ENCODE measurements at regions not wholly inside any gene's neighbourhood (a gene's known extent, or its start where the extent isn't known, plus 50 kb on each side); places are given as distances from the start of the nearest gene placed in this dataset.

- Mint-ChIP-seq H3K4me3 (ENCODE audit: unreplicated experiment) (no peak overlapping the region), H3K36me3 (ENCODE audit: insufficient read depth, unreplicated experiment) (no peaks in the 10 kb centered on the region), H3K27me3 (ENCODE audit: insufficient read depth, unreplicated experiment) (peaks cover 22% of the 10 kb centered on the region), H3K9me3 (ENCODE audit: unreplicated experiment) (no peaks in the 10 kb centered on the region), H3K4me1 (ENCODE audit: low read depth, unreplicated experiment) (no peaks in the 10 kb centered on the region), H3K27ac (ENCODE audit: unreplicated experiment) (no peak overlapping the region)
- no peak for DNase-seq
- no peaks in the 10 kb centered on the region for H3K9me3 ChIP-seq
- TF ChIP-seq, protein P1, sequence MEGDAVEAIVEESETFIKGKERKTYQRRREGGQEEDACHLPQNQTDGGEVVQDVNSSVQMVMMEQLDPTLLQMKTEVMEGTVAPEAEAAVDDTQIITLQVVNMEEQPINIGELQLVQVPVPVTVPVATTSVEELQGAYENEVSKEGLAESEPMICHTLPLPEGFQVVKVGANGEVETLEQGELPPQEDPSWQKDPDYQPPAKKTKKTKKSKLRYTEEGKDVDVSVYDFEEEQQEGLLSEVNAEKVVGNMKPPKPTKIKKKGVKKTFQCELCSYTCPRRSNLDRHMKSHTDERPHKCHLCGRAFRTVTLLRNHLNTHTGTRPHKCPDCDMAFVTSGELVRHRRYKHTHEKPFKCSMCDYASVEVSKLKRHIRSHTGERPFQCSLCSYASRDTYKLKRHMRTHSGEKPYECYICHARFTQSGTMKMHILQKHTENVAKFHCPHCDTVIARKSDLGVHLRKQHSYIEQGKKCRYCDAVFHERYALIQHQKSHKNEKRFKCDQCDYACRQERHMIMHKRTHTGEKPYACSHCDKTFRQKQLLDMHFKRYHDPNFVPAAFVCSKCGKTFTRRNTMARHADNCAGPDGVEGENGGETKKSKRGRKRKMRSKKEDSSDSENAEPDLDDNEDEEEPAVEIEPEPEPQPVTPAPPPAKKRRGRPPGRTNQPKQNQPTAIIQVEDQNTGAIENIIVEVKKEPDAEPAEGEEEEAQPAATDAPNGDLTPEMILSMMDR (IDR thresholded peaks at IDR 0.05; ENCODE audit: insufficient read depth in 1 of 2, low read depth in 1 of 2, low read length in 1 of 2, severe bottlenecking in 1 of 2, unreplicated experiment in 1 of 2) = no peak
- POLR2A ChIA-PET = no interaction called here
- no peaks in the 10 kb centered on the region for H3K4me1 ChIP-seq
- no peak overlapping the region for H3K4me3 ChIP-seq (ENCODE audit: low read depth, low read length)
- CTCF ChIA-PET = no interaction called here
- BruUV-seq (replicated peaks) = no TSS peak
- no peaks in the 10 kb centered on the region for H3K27me3 ChIP-seq (replicated peaks; ENCODE audit: control insufficient read depth, insufficient read depth, low read length)
- H3K36me3 ChIP-seq (ENCODE audit: control insufficient read depth, insufficient read depth, low read length) = no peaks in the 10 kb centered on the region
- intact Hi-C loops (cut with micrococcal nuclease; ENCODE audit: unreplicated experiment) = no loop called here
Observed at GRCh38 chr2:94939349-94939748, 68.1 kb downstream of the TEKT4 start.

GRCh38 chr2:94947097-94948016 lies 76.1 kb downstream of the TEKT4 start:
- no peaks in the 10 kb centered on the region for H3K27me3 ChIP-seq (replicated peaks; ENCODE audit: control insufficient read depth, insufficient read depth, low read length)
- no peaks in the 10 kb centered on the region for H3K36me3 ChIP-seq (ENCODE audit: control insufficient read depth, insufficient read depth, low read length)
- DNase-seq = no peak
- CTCF ChIA-PET = no interaction called here
- intact Hi-C loops (cut with micrococcal nuclease; ENCODE audit: unreplicated experiment) = no loop called here
- Mint-ChIP-seq H3K9me3 (ENCODE audit: unreplicated experiment) (no peaks in the 10 kb centered on the region), H3K27ac (ENCODE audit: unreplicated experiment) (no peak overlapping the region), H3K36me3 (ENCODE audit: insufficient read depth, unreplicated experiment) (no peaks in the 10 kb centered on the region), H3K4me1 (ENCODE audit: low read depth, unreplicated experiment) (no peaks in the 10 kb centered on the region), H3K4me3 (ENCODE audit: unreplicated experiment) (no peak overlapping the region), H3K27me3 (ENCODE audit: insufficient read depth, unreplicated experiment) (peaks cover 30% of the 10 kb centered on the region)
- H3K9me3 ChIP-seq = no peaks in the 10 kb centered on the region
- H3K4me3 ChIP-seq (ENCODE audit: low read depth, low read length) = no peak overlapping the region
- POLR2A ChIA-PET = no interaction called here
- no peaks in the 10 kb centered on the region for H3K4me1 ChIP-seq
- TF ChIP-seq, protein P1 (IDR thresholded peaks at IDR 0.05; ENCODE audit: insufficient read depth in 1 of 2, low read depth in 1 of 2, low read length in 1 of 2, severe bottlenecking in 1 of 2, unreplicated experiment in 1 of 2) = no peak
- no TSS peak for BruUV-seq (replicated peaks)

DNA sequence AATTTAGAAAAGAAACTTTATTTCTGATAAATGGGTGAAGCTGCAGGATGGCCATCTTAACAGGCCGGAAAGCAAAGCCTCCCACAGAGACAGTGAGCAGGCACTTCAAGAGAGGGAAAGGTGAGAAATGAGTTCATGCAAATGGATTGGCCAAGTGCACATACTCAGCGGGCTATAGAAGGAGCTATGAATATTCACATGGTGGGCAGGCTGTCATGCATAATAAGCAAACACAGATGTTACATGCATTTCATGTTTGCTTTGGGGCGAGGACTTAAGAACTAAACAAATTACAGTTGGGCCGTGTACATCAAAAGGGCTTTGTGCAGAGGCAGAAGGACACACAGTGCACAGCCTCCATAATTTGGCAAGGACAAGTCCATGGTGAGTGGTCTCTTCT lies 69.8 kb upstream of the MAL start:
- Histone ChIP-seq H3K9me3 (no peaks in the 10 kb centered on the region), H3K27me3 (replicated peaks; ENCODE audit: control insufficient read depth, insufficient read depth, low read length) (no peaks in the 10 kb centered on the region), H3K4me3 (ENCODE audit: low read depth, low read length) (no peak overlapping the region), H3K36me3 (ENCODE audit: control insufficient read depth, insufficient read depth, low read length) (no peaks in the 10 kb centered on the region), H3K4me1 (no peaks in the 10 kb centered on the region)
- Mint-ChIP-seq H3K4me1 (ENCODE audit: low read depth, unreplicated experiment) (no peaks in the 10 kb centered on the region), H3K27ac (ENCODE audit: unreplicated experiment) (no peak overlapping the region), H3K4me3 (ENCODE audit: unreplicated experiment) (no peak overlapping the region), H3K9me3 (ENCODE audit: unreplicated experiment) (no peaks in the 10 kb centered on the region), H3K27me3 (ENCODE audit: insufficient read depth, unreplicated experiment) (peaks cover 19% of the 10 kb centered on the region), H3K36me3 (ENCODE audit: insufficient read depth, unreplicated experiment) (no peaks in the 10 kb centered on the region)
- intact Hi-C loops (cut with micrococcal nuclease; ENCODE audit: unreplicated experiment) = loop anchor here (2.0 kb wide), 1 partner anchor 93 kb away; no protein-coding TSS in a partner anchor
- no TSS peak for BruUV-seq (replicated peaks)
- TF ChIP-seq, protein P1 (IDR thresholded peaks at IDR 0.05; ENCODE audit: insufficient read depth in 1 of 2, low read depth in 1 of 2, low read length in 1 of 2, severe bottlenecking in 1 of 2, unreplicated experiment in 1 of 2) = no peak
- CTCF ChIA-PET = interaction anchor here (0.6 to 1.4 kb wide), 2 partner anchors 82 to 96 kb away, joined by 4 to 5 read pairs; no protein-coding TSS in a partner anchor
- no peak for DNase-seq
- POLR2A ChIA-PET = no interaction called here
